ENCODE measurements at regions not wholly inside any gene's neighbourhood (a gene's known extent, or its start where the extent isn't known, plus 50 kb on each side); places are given as distances from the start of the nearest gene placed in this dataset.

DNA sequence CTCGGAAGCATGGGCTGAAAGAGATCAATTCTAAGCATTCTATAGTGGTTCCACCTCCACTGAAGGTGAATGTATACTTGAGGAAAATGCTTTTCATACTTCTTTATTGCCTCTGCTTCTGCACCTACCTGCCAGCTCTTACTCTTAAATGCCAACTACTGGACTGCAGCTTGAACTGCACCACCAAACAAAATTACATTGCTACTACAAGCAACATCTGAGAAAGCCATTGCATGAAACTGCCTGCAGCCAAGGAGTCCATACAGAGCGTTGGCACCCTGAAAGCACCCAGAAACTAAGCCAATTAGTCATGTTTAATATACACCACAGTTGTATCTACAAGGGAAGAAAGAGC, 440.9 kb downstream of the BTBD3 start:
- TF ChIP-seq ZNF24 (tag by site-specific recombination; IDR thresholded peaks at IDR 0.05) (no peak), ATF2 (tag by site-specific recombination; IDR thresholded peaks at IDR 0.05; ENCODE audit: low read depth) (no peak), ZNF18 (tag by site-specific recombination; IDR thresholded peaks at IDR 0.05) (no peak), FEZF1 (tag by site-specific recombination; IDR thresholded peaks at IDR 0.05) (no peak), CTCF (tag by site-specific recombination; IDR thresholded peaks at IDR 0.05) (no peak), SP2 (tag by site-specific recombination; IDR thresholded peaks at IDR 0.05) (no peak), ZNF777 (tag by site-specific recombination; IDR thresholded peaks at IDR 0.05; ENCODE audit: borderline replicate concordance) (no peak), ZNF830 (tag by site-specific recombination; IDR thresholded peaks at IDR 0.05; ENCODE audit: low read depth) (no peak), ZNF791 (tag by site-specific recombination; IDR thresholded peaks at IDR 0.05) (no peak), ZNF274 (IDR thresholded peaks at IDR 0.05; ENCODE audit: low read length) (no peak), ZNF274 (tag by site-specific recombination; IDR thresholded peaks at IDR 0.05; ENCODE audit: borderline replicate concordance) (no peak)
